OCI-LY7 (cell line): ENCODE measurements at regions not wholly inside any gene's neighbourhood (a gene's known extent, or its start where the extent isn't known, plus 50 kb on each side); places are given as distances from the start of the nearest gene placed in this dataset.

Source experiments
- EZH2phosphoT487 ChIP-seq: fragments of 200-600 bp; sonication (generic); IDR thresholded peaks from 2 replicates; pipeline ENCODE4 v1.6.1; 2018; ENCODE audit warnings: low read depth, borderline replicate concordance, mild to moderate bottlenecking, mixed run types, antibody characterized with exemption, low read length, moderate library complexity, mixed read lengths
- TF ChIP-seq, protein P1 (sequence below): fragments of 200-600 bp; sonication (generic); conservative IDR thresholded peaks from 2 replicates; pipeline ENCODE4 v1.5.1; 2014; ENCODE audit warnings: mild to moderate bottlenecking, antibody characterized with exemption, low read length, moderate library complexity, mixed read lengths

DNA sequence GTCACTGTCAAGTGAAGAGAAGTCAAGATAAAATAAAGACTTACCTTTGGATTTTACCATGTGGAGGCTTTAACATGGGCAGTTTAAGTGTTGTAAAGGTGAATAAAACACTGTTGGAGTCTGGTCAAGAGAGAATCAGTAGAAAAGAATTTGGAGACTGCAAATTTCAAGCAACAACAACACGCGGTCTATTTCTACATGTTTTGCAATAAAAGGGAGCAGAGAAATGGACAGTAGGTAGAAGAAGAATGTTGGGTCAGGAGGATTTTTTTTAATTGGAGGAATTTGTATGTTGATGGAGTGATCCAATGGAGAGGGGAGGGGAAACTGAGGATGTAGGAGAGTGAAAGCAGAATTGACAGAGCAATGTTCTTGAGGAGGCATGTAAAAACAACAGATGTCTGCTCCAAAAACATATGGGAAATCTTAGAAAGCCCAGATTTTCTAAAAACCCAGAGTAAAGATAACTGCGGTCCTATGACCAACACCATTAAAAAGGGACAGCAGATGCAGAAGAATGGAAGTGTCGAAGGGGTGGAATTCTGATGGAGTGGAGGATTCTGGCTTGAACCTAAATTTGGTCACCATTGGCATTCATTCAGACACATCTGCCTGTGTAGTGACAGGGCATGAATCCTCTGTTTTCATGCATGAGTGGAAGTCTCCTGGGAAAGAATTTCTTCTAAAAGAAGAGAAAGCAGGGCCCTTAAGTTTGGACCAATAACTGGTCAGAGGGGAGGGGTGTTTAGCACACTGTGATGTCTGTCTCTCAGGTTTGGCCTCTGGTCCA lies 68.0 kb upstream of the OSBPL8 start:
- TF ChIP-seq, protein P1, sequence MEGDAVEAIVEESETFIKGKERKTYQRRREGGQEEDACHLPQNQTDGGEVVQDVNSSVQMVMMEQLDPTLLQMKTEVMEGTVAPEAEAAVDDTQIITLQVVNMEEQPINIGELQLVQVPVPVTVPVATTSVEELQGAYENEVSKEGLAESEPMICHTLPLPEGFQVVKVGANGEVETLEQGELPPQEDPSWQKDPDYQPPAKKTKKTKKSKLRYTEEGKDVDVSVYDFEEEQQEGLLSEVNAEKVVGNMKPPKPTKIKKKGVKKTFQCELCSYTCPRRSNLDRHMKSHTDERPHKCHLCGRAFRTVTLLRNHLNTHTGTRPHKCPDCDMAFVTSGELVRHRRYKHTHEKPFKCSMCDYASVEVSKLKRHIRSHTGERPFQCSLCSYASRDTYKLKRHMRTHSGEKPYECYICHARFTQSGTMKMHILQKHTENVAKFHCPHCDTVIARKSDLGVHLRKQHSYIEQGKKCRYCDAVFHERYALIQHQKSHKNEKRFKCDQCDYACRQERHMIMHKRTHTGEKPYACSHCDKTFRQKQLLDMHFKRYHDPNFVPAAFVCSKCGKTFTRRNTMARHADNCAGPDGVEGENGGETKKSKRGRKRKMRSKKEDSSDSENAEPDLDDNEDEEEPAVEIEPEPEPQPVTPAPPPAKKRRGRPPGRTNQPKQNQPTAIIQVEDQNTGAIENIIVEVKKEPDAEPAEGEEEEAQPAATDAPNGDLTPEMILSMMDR, result no peak
- no peak for TF ChIP-seq EZH2phosphoT487
